WTC11 (cell line): ENCODE measurements at regions not wholly inside any gene's neighbourhood (a gene's known extent, or its start where the extent isn't known, plus 50 kb on each side); places are given as distances from the start of the nearest gene placed in this dataset.

ENCODE experiments used
- AR ChIP-seq: fragments of 250-450 bp; sonication (Bioruptor Pico); IDR thresholded peaks from 2 replicates; pipeline ENCODE4 v1.9.0; 2021; ENCODE audit warnings: mild to moderate bottlenecking
- ATF3 ChIP-seq: sonication (generic); formaldehyde crosslinking; conservative IDR thresholded peaks from 2 replicates; pipeline ENCODE4 v1.8.1; 2022; ENCODE audit warnings: mild to moderate bottlenecking, missing genetic modification reagents
- ATF6 ChIP-seq: sonication (generic); formaldehyde crosslinking; IDR thresholded peaks from 2 replicates; pipeline ENCODE4 v1.8.1; 2023; ENCODE audit warnings: mild to moderate bottlenecking, missing genetic modification reagents
- CREB1 ChIP-seq: sonication (generic); formaldehyde crosslinking; IDR thresholded peaks from 2 replicates; pipeline ENCODE4 v1.8.0; 2023; ENCODE audit warnings: mild to moderate bottlenecking, missing genetic modification reagents
- CTCF ChIP-seq: fragments of 200-600 bp; IDR thresholded peaks from 2 replicates; pipeline ENCODE4 v1.8.0; 2022; ENCODE audit warnings: antibody characterized with exemption
- FOXP4 ChIP-seq: sonication (generic); formaldehyde crosslinking; IDR thresholded peaks from 2 replicates; pipeline ENCODE4 v1.8.0; 2022; ENCODE audit warnings: mild to moderate bottlenecking, missing genetic modification reagents
- JUN ChIP-seq: sonication (generic); formaldehyde crosslinking; IDR thresholded peaks from 2 replicates; pipeline ENCODE4 v1.8.0; 2023; ENCODE audit warnings: mild to moderate bottlenecking, missing genetic modification reagents
- USF1 ChIP-seq: sonication (generic); formaldehyde crosslinking; IDR thresholded peaks from 2 replicates; pipeline ENCODE4 v1.8.0; 2022; ENCODE audit warnings: mild to moderate bottlenecking, missing genetic modification reagents
- ZNF416 ChIP-seq: fragments of 250-450 bp; sonication (Bioruptor Pico); IDR thresholded peaks from 2 replicates; pipeline ENCODE4 v1.9.0; 2021; ENCODE audit warnings: mild to moderate bottlenecking, inconsistent platforms
- ZNF425 ChIP-seq: fragments of 250-450 bp; sonication (Bioruptor Pico); conservative IDR thresholded peaks from 2 replicates; pipeline ENCODE4 v1.9.0; 2021; ENCODE audit warnings: mild to moderate bottlenecking

- TF ChIP-seq CREB1 (no peak), CTCF (no peak), ATF6 (CRISPR knock-in tag) (no peak), ZNF416 (no peak), AR (CRISPR knock-in tag) (no peak), ZNF425 (no peak), USF1 (CRISPR knock-in tag) (no peak), ATF3 (no peak), JUN (CRISPR knock-in tag) (no peak), FOXP4 (CRISPR knock-in tag) (no peak)
Measured at GRCh38 chr14:25436288-25436875, 386.4 kb upstream of the STXBP6 start.
